A549 (cell line): ENCODE measurements at regions not wholly inside any gene's neighbourhood (a gene's known extent, or its start where the extent isn't known, plus 50 kb on each side); places are given as distances from the start of the nearest gene placed in this dataset.

Experiments used
- ATAC-seq, 2 experiments: fragments of 200-7000 bp in 1 of 2; fragments of >200 bp in 1 of 2; cut with Nextera tagmentation in 1 of 2; cut with Tn5 transposase in 1 of 2; 3 replicates each; pipeline versions ENCODE4 v1.8.0 to v1.9.1; 2018 to 2020; ENCODE audit warnings: mild to moderate bottlenecking in 1 of 2, moderate library complexity in 1 of 2
- CTCF ChIA-PET: fragments of 300-600 bp; sonication (Branson Sonifier 250); formaldehyde crosslinking; extraction: SDS; loops from one replicate; lab custom pipeline; 2021; ENCODE audit warnings: antibody characterized with exemption, inconsistent platforms; lab: Yijun Ruan, JAX
- POLR2A ChIA-PET: fragments of 350-600 bp; formaldehyde crosslinking; extraction: SDS; loops from one replicate; lab custom pipeline; 2021; ENCODE audit warnings: antibody characterized with exemption, inconsistent platforms; lab: Yijun Ruan, JAX
- DNase-seq, 2 experiments: peaks; one replicate each; pipeline versions ENCODE4 v3.0.0 to v3.0.0-alpha.2; 2011 to 2016; ENCODE audit warnings: low read depth in 1 of 2, low spot score in 1 of 2
- FAIRE-seq: peaks from 2 replicates; lab custom pipeline; 2011; peaks lifted over from hg19 to GRCh38; lab: Jason Lieb, UNC
- H3K27ac ChIP-seq, 2 experiments: fragments of >200 bp; sonication (Bioruptor Twin); formaldehyde crosslinking; 3 replicates each; pipeline ENCODE4 v1.5.1; 2016 to 2017
- H3K4me1 ChIP-seq: fragments of >200 bp; sonication (Bioruptor Twin); formaldehyde crosslinking; 3 replicates; pipeline ENCODE4 v1.6.1; 2016
- H3K4me2 ChIP-seq: fragments of >200 bp; sonication (Bioruptor Twin); formaldehyde crosslinking; 3 replicates; pipeline ENCODE4 v1.6.1; 2016
- H3K4me3 ChIP-seq: fragments of >200 bp; sonication (Bioruptor Twin); formaldehyde crosslinking; 3 replicates; pipeline ENCODE4 v1.5.1; 2016
- H3K9me3 ChIP-seq: fragments of >200 bp; sonication (Bioruptor Twin); formaldehyde crosslinking; 3 replicates; pipeline ENCODE4 v1.6.1; 2016
- BCL3 ChIP-seq: fragments of >200 bp; sonication (Bioruptor Twin); formaldehyde crosslinking; IDR thresholded peaks from 3 replicates; pipeline ENCODE4 v1.6.1; 2016
- BHLHE40 ChIP-seq: IDR thresholded peaks from 2 replicates; pipeline ENCODE4 v1.6.1; 2012; ENCODE audit warnings: low read depth, low read length, inconsistent platforms
- CBX2 ChIP-seq: fragments of 200-600 bp; sonication (generic); IDR thresholded peaks from 2 replicates; pipeline ENCODE4 v1.6.1; 2016; ENCODE audit warnings: low read depth, mild to moderate bottlenecking, borderline replicate concordance
- EHF ChIP-seq: fragments of 250-450 bp; sonication (Bioruptor Pico); IDR thresholded peaks from 2 replicates; pipeline ENCODE4 v1.5.0; 2020; ENCODE audit warnings: mild to moderate bottlenecking
- ELK1 ChIP-seq: fragments of 150-350 bp; IDR thresholded peaks from 2 replicates; pipeline ENCODE4 v1.6.1; 2014; ENCODE audit warnings: low read depth, mild to moderate bottlenecking, low read length
- FOSL2 ChIP-seq, 2 experiments: fragments of 450-650 bp in 1 of 2; fragments of >200 bp in 1 of 2; sonication (Bioruptor Twin) in 1 of 2; formaldehyde crosslinking; IDR thresholded peaks; 2 replicates each; pipeline versions ENCODE4 v1.5.0 to v1.6.1; 2016 to 2020; ENCODE audit warnings: mild to moderate bottlenecking in 1 of 2, moderate library complexity in 1 of 2
- FOXS1 ChIP-seq: fragments of 250-450 bp; sonication (Bioruptor Pico); IDR thresholded peaks from 2 replicates; pipeline ENCODE4 v1.5.0; 2020; ENCODE audit warnings: mild to moderate bottlenecking, moderate library complexity
- HMGXB4 ChIP-seq: fragments of 250-450 bp; sonication (Bioruptor Pico); IDR thresholded peaks from 2 replicates; pipeline ENCODE4 v1.5.0; 2021; ENCODE audit warnings: mild to moderate bottlenecking, moderate library complexity, borderline replicate concordance
- HOXA7 ChIP-seq: fragments of 250-450 bp; sonication (Bioruptor Pico); IDR thresholded peaks from 2 replicates; pipeline ENCODE4 v1.5.0; 2020; ENCODE audit warnings: mild to moderate bottlenecking, moderate library complexity
- HOXB13 ChIP-seq: fragments of 250-450 bp; sonication (Bioruptor Pico); IDR thresholded peaks from 2 replicates; pipeline ENCODE4 v1.5.0; 2020; ENCODE audit warnings: low read depth, mild to moderate bottlenecking, moderate library complexity
- HOXB5 ChIP-seq: fragments of 250-450 bp; sonication (Bioruptor Pico); IDR thresholded peaks from 2 replicates; pipeline ENCODE4 v1.5.0; 2020; ENCODE audit warnings: mild to moderate bottlenecking, moderate library complexity
- KDM5A ChIP-seq: fragments of 200-600 bp; sonication (generic); IDR thresholded peaks from 2 replicates; pipeline ENCODE4 v1.6.1; 2016; ENCODE audit warnings: antibody characterized with exemption, mild to moderate bottlenecking
- MYC ChIP-seq: IDR thresholded peaks from 2 replicates; pipeline ENCODE4 v1.6.1; 2012; ENCODE audit warnings: mild to moderate bottlenecking, inconsistent platforms, low read length, improper control_type of control experiment, borderline replicate concordance
- NFE2L2 ChIP-seq: fragments of 150-350 bp; conservative IDR thresholded peaks from 2 replicates; pipeline ENCODE4 v1.6.1; 2014; ENCODE audit warnings: low read length
- POLR2A ChIP-seq: IDR thresholded peaks from 2 replicates; pipeline ENCODE4 v1.6.1; 2012; ENCODE audit warnings: mild to moderate bottlenecking, low read length
- POLR2AphosphoS2 ChIP-seq: conservative IDR thresholded peaks from 2 replicates; pipeline ENCODE4 v1.6.1; 2012; ENCODE audit warnings: low read length, improper control_type of control experiment, inconsistent platforms
- RFX5 ChIP-seq: fragments of 450-650 bp; IDR thresholded peaks from 2 replicates; pipeline ENCODE4 v1.7.1; 2014; ENCODE audit warnings: antibody characterized with exemption, mild to moderate bottlenecking, moderate library complexity
- SREBF2 ChIP-seq: fragments of 450-650 bp; IDR thresholded peaks from 2 replicates; pipeline ENCODE4 v1.6.1; 2014; ENCODE audit warnings: mild to moderate bottlenecking, moderate library complexity
- TP53 ChIP-seq: fragments of 250-450 bp; sonication (Bioruptor Pico); IDR thresholded peaks from 2 replicates; pipeline ENCODE4 v1.5.0; 2021; ENCODE audit warnings: mild to moderate bottlenecking, moderate library complexity
- USF2 ChIP-seq: fragments of 450-650 bp; IDR thresholded peaks from 2 replicates; pipeline ENCODE4 v1.6.1; 2014; ENCODE audit warnings: antibody characterized with exemption
- ZFP36 ChIP-seq: fragments of 450-650 bp; IDR thresholded peaks from 2 replicates; pipeline ENCODE4 v1.6.1; 2014; ENCODE audit warnings: borderline replicate concordance; ENCODE audit not compliant: partially characterized antibody
- ZNF302 ChIP-seq: fragments of 250-450 bp; sonication (Bioruptor Pico); IDR thresholded peaks from 2 replicates; pipeline ENCODE4 v1.9.0; 2021; ENCODE audit warnings: inconsistent platforms, mild to moderate bottlenecking, moderate library complexity
- WGBS: methylation state at CpG from one replicate; pipeline ENCODE4 v1.1.6; 2017; ENCODE audit errors: missing lambda C conversion rate; 5-methylcytosine and 5-hydroxymethylcytosine counted together

GRCh38 chr10:60537697-60538096, 148.0 kb upstream of the ANK3 start:
- POLR2A ChIA-PET, result no interaction called here
- WGBS, result 10% methylated on average over 1 of the region's 1 CpG
- Histone ChIP-seq H3K4me2 (no peak overlapping the region; the same call in 2 of the 3 replicates), H3K27ac (no peak overlapping the region), H3K4me3 (no peak overlapping the region), H3K9me3 (no peaks in the 10 kb centered on the region), H3K4me1 (peaks cover 15% of the 10 kb centered on the region)
- TF ChIP-seq FOSL2 (IDR thresholded peaks at IDR 0.05) (no peak), FOSL2 (CRISPR knock-in tag; IDR thresholded peaks at IDR 0.05) (peak; percentile 81), NFE2L2 (0 out of 2 replicates have a peak, but pooled peaks have one; percentile 8), HOXB5 (CRISPR knock-in tag) (no peak), HOXB13 (no peak), TP53 (CRISPR knock-in tag) (no peak)
- CTCF ChIA-PET, result no interaction called here
- DNase-seq (no peak), ATAC-seq (no peak), FAIRE-seq (no peak)

GRCh38 chr10:60536529-60537114, 146.9 kb upstream of the ANK3 start:
- TF ChIP-seq ZFP36, result no peak
- no peak for TF ChIP-seq FOXS1 (CRISPR knock-in tag)
- no peak for TF ChIP-seq TP53 (CRISPR knock-in tag)
- no peak for TF ChIP-seq POLR2AphosphoS2
- no peak for TF ChIP-seq ZNF302 (CRISPR knock-in tag)
- TF ChIP-seq SREBF2, result no peak
- no peak for TF ChIP-seq HOXA7 (CRISPR knock-in tag)
- TF ChIP-seq BHLHE40, result no peak
- TF ChIP-seq USF2, result no peak
- no peak for TF ChIP-seq BCL3
- TF ChIP-seq RFX5, result no peak
- no peak for TF ChIP-seq POLR2A
- no peak for TF ChIP-seq EHF
- no peak for TF ChIP-seq KDM5A
- no peak for TF ChIP-seq MYC
- TF ChIP-seq HMGXB4 (CRISPR knock-in tag), result no peak
- TF ChIP-seq ELK1, result no peak
- no peak for TF ChIP-seq CBX2
- Histone ChIP-seq H3K27ac (no peak overlapping the region), H3K9me3 (no peaks in the 10 kb centered on the region), H3K4me2 (peak overlapping the region; percentile 34; the same call in 2 of the 3 replicates), H3K4me1 (peaks cover 15% of the 10 kb centered on the region), H3K4me3 (no peak overlapping the region)
- peak in 1 of 2 experiments; percentile 12 for DNase-seq
- FAIRE-seq, result no peak
- CTCF ChIA-PET, result interaction anchor here (1.1 kb wide), 1 partner anchor 19 kb away, joined by 3 read pairs; no protein-coding TSS in a partner anchor
- POLR2A ChIA-PET, result no interaction called here
- no peak for ATAC-seq
- 24% methylated on average over 7 of the region's 7 CpGs for WGBS
